Large intestine (tissue), 3 donors: ENCODE measurements at regions not wholly inside any gene's neighbourhood (a gene's known extent, or its start where the extent isn't known, plus 50 kb on each side); places are given as distances from the start of the nearest gene placed in this dataset.
A peak's percentile ranks its signal among the peaks of the same experiment; 100 is the strongest.

ENCODE experiments used
- DNase-seq, 2 donors: peaks; one replicate each; pipeline versions ENCODE4 v3.0.0 to v3.0.0-alpha.2; 2013
- H3K27ac ChIP-seq: one replicate; pipeline ENCODE4 v1.5.1; 2013; ENCODE audit warnings: low read length
- H3K27me3 ChIP-seq: 2 replicates; pipeline ENCODE4 v1.6.1; 2013; ENCODE audit warnings: low read length; ENCODE audit not compliant: control insufficient read depth, insufficient read depth
- H3K36me3 ChIP-seq: 2 replicates; pipeline ENCODE4 v1.6.1; 2013; ENCODE audit warnings: low read length; ENCODE audit not compliant: control insufficient read depth, insufficient read depth
- H3K4me1 ChIP-seq: one replicate; pipeline ENCODE4 v1.6.1; 2013; ENCODE audit warnings: low read length; ENCODE audit not compliant: control insufficient read depth, insufficient read depth
- H3K4me3 ChIP-seq: one replicate; pipeline ENCODE4 v1.5.1; 2013; ENCODE audit warnings: low read length
- H3K9me3 ChIP-seq: one replicate; pipeline ENCODE4 v1.6.1; 2013; ENCODE audit warnings: mild to moderate bottlenecking, low read depth, low read length, moderate library complexity; ENCODE audit not compliant: control insufficient read depth
- WGBS: methylation state at CpG from one replicate; pipeline ENCODE4 v1.1.5; 2013; ENCODE audit warnings: low lambda C conversion rate; ENCODE audit not compliant: insufficient coverage; 5-methylcytosine and 5-hydroxymethylcytosine counted together

DNA sequence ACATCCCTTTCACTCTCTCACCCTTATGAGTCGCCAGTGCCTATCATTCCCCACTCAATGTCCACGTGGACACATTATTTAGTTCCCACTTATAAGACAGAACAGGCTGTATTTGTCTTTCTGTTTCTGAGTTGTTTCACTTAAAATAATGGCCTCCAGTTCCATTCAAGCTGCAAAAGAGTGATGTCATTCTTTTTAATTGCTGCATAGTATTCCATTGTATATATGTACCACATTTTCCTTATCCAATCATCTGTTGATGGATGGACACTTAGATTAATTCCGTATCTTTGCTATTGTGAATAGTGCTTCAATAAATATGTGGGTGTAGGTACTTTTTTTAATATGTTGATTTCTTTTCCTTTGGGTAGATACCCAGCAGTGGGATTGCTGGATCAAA lies 79.1 kb downstream of the ZNF365 start:
- Histone ChIP-seq H3K4me1 (no peaks in the 10 kb centered on the region), H3K27me3 (no peaks in the 10 kb centered on the region), H3K9me3 (no peaks in the 10 kb centered on the region), H3K27ac (no peak overlapping the region), H3K4me3 (no peak overlapping the region), H3K36me3 (no peaks in the 10 kb centered on the region)
- 93% methylated on average over 2 of the region's 3 CpGs for WGBS
- DNase-seq, result no peak

DNA sequence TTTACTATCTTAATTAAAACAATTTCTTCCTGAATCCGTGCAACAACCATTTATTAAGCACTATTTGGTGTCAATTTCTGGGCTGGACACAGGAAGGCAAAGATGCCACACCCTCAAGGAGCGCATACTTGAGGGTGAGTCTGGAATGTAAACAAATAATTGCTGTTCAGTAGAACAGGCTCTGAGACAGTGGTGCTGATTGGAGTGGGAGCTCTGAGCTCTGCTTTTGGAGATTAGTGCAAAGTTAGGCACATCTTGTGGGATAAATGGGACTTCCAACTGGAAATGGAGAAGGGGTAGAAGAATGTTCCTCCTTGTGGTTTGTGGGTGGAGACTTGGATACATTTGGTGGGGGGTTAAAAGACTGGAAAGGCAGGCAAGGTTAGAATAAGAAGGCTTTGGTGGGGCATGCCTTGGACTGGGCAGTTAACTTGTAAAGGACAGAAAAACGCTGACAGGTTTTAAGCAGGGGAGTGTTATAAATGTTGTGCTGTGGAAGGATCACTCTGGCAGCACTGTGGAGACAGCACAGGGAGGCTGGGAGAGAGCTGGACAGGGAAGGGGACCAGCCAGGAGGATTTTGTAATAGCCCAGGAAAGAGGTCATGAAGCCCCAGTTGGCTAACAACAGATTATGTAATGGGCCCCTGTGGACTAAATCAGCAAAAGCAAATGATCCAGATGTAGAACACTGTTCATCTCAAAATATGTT lies 80.7 kb downstream of the ZNF365 start:
- no peaks in the 10 kb centered on the region for H3K27me3 ChIP-seq
- no peaks in the 10 kb centered on the region for H3K9me3 ChIP-seq
- no peak for DNase-seq
- no CpG with 5 or more reads among the region's 3 CpGs for WGBS
- no peak overlapping the region for H3K27ac ChIP-seq
- H3K4me3 ChIP-seq, result no peak overlapping the region
- H3K4me1 ChIP-seq, result no peaks in the 10 kb centered on the region
- H3K36me3 ChIP-seq, result no peaks in the 10 kb centered on the region

DNA sequence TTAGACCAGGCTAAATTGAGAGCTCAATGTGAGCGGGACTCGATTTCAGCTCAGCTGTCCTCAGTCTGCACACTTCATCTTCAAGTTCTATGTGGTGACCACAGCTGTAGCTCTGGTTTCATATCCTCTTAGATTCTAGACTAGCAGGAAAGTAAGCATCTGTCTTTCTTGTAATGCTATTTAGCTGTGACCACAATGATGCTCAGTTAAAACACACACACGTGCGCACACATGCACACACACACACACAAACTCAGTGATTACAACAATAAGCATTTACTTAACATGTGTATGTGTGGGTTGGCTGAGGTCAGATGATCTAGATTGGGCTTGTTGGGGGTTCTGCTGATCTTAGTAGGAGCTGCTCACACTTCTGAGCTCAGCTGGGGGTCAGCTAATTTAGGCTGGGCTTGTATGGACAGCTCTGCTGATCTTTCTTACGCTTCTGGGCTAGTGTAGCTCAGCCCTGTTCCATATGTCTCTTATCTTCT lies 82.5 kb downstream of the ZNF365 start:
- no peak overlapping the region for H3K27ac ChIP-seq
- no peak overlapping the region for H3K4me3 ChIP-seq
- H3K9me3 ChIP-seq, result no peaks in the 10 kb centered on the region
- no peaks in the 10 kb centered on the region for H3K36me3 ChIP-seq
- peak; percentile 11 to 13 for DNase-seq
- no peaks in the 10 kb centered on the region for H3K4me1 ChIP-seq
- no peaks in the 10 kb centered on the region for H3K27me3 ChIP-seq
- WGBS, result no CpG with 5 or more reads among the region's 5 CpGs

DNA sequence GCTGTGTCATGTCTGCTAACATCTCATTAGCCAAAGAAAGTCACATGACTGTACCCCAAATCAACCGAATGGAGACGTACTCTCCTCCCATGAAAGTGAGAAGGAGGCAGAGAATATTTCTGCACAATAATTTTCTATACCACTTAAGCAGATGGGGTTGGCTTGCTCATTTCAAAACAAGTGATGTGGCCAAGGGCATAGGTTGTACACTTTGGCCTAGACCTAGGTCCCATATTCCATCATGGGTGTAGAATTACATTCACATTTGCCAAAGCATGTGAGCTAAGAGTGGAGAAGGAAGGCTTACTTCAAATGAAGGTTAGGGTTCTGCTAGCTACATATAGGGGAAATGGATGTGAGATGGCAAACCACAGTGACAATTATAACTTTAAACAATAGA lies 83.0 kb downstream of the ZNF365 start:
- Histone ChIP-seq H3K36me3 (no peaks in the 10 kb centered on the region), H3K9me3 (no peaks in the 10 kb centered on the region), H3K27me3 (no peaks in the 10 kb centered on the region), H3K4me3 (no peak overlapping the region), H3K4me1 (no peaks in the 10 kb centered on the region), H3K27ac (no peak overlapping the region)
- no CpG with 5 or more reads among the region's 2 CpGs for WGBS
- DNase-seq, result no peak

DNA sequence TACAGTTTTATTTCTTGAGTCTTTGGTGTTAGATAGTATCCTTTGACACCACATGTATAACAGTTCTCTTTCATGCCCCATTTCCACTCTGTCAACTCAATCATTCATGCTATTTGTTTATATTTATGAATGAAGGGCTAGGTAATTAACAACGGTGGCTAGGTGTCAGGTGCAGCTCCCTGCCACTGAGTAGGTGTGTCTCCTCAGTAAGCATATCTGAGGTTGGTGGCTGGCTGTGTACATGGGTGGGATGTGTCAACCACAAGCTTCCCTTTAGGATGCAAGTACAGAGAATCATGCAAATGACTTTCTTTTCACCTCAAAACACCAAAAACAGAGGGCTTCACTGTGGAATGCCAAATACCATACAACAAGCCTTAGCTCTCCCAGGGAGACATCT lies 83.4 kb downstream of the ZNF365 start:
- H3K4me3 ChIP-seq, result no peak overlapping the region
- no peaks in the 10 kb centered on the region for H3K9me3 ChIP-seq
- H3K36me3 ChIP-seq, result no peaks in the 10 kb centered on the region
- no peaks in the 10 kb centered on the region for H3K4me1 ChIP-seq
- no peak overlapping the region for H3K27ac ChIP-seq
- DNase-seq, result no peak
- WGBS, result no CpG with 5 or more reads among the region's 1 CpG
- H3K27me3 ChIP-seq, result no peaks in the 10 kb centered on the region

DNA sequence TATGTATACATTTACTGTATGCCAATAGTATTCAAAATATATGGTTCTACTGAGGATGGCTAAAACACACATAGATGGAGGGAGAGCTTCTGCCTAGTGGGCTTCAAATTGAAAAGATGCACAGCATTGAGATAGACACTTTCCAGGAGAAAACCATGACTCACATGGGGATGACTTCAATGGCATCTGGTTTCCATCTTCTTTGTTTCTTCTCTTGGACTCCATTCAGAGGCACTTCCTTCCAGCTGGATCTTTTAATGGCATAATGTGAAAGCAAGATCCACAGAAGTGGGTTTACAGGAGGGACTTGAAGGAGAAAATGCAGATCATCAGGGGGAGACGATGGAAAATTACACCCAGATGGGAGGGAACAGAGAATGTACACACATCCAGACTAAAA lies 84.9 kb downstream of the ZNF365 start:
- peak; percentile 12 to 32 for DNase-seq
- H3K4me3 ChIP-seq, result no peak overlapping the region
- no peaks in the 10 kb centered on the region for H3K4me1 ChIP-seq
- H3K27me3 ChIP-seq, result no peaks in the 10 kb centered on the region
- no peaks in the 10 kb centered on the region for H3K9me3 ChIP-seq
- no peaks in the 10 kb centered on the region for H3K36me3 ChIP-seq
- no peak overlapping the region for H3K27ac ChIP-seq
- 71% methylated on average over 1 of the region's 1 CpG for WGBS

DNA sequence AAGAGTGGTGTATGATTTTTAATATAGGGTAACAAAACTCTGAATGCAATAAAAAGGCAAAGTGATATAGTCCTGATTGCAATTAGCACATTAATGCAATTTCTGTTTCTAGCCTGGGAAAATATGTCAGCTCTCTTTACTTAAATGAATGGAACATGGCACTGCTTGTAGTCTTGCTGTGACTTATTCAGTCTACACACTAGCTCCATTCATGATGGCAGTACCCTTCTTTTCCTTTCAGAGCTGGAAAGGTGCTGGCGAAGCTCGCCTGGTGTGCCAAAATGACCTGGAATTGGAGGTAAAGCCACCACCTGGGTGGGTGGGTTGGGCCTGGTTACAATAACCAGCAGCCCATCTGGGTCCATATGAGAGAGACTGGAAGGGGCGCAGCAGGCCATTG lies 85.3 kb downstream of the ZNF365 start:
- no CpG with 5 or more reads among the region's 3 CpGs for WGBS
- H3K4me1 ChIP-seq, result no peaks in the 10 kb centered on the region
- no peaks in the 10 kb centered on the region for H3K27me3 ChIP-seq
- H3K4me3 ChIP-seq, result no peak overlapping the region
- H3K9me3 ChIP-seq, result no peaks in the 10 kb centered on the region
- no peaks in the 10 kb centered on the region for H3K36me3 ChIP-seq
- DNase-seq, result no peak
- H3K27ac ChIP-seq, result no peak overlapping the region

DNA sequence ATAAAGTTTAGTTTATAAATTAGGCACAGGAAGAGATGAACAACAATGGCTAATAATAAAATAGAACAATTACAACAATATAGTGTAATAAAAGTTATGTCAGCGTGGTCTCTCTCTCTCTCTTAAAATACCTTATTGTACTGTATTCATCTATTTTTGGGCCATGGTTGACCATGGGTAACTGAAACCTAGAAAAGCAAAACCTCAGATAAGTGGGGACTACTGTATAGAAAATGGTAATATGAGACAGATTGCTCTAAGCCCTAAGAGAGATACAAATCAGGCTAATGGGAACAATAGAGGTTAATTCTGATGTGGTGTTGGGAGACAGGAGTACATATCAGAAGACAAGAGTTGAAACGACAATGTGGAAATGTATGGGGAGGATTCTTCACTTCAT lies 86.2 kb downstream of the ZNF365 start:
- no peaks in the 10 kb centered on the region for H3K27me3 ChIP-seq
- no peaks in the 10 kb centered on the region for H3K4me1 ChIP-seq
- no peak for DNase-seq
- H3K4me3 ChIP-seq, result no peak overlapping the region
- peaks cover 8% of the 10 kb centered on the region for H3K9me3 ChIP-seq
- no CpG with 5 or more reads among the region's 2 CpGs for WGBS
- H3K36me3 ChIP-seq, result no peaks in the 10 kb centered on the region
- no peak overlapping the region for H3K27ac ChIP-seq

DNA sequence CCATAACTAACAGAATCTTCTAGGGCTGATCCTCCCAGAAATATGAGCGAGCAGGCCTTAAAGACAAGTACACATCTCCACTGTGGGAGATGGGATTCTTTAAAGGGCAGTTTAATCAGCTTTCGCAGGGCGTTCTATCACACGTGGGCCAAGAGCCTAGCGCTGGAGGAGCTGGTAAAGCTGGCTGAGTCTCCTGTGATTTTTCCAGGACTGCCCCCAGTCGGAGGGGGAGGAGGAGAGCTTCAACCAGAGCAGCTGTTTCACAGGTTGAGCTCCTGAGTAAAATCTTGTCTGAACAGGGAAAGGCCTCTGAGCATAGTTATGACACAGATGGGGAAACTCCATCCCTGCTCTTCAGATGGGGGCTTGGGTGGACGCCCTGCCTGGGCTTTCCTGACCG lies 87.0 kb downstream of the ZNF365 start:
- Histone ChIP-seq H3K4me1 (no peaks in the 10 kb centered on the region), H3K27ac (no peak overlapping the region), H3K9me3 (peaks cover 13% of the 10 kb centered on the region), H3K27me3 (no peaks in the 10 kb centered on the region), H3K4me3 (no peak overlapping the region), H3K36me3 (no peaks in the 10 kb centered on the region)
- no CpG with 5 or more reads among the region's 8 CpGs for WGBS
- DNase-seq, result no peak

DNA sequence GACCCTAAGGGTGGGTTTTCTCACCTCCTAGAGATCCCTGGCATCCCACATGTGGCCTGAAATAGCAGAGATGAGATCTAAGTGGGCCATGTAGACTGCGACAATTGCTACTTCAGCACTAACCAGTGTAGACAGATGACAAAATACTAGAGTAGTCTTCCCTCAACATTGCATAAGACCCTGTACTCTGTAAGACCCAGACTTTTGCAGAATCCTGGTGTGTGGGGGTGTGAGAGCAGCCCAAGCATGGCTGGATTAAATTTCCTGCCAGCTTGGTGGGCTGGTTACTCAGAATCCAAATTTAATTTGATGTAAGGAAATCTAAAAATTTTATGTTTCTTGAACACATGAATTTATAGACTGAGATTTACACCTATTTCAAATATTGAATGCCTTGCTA lies 88.3 kb downstream of the ZNF365 start:
- Histone ChIP-seq H3K9me3 (peaks cover 16% of the 10 kb centered on the region), H3K36me3 (no peaks in the 10 kb centered on the region), H3K27me3 (no peaks in the 10 kb centered on the region), H3K4me1 (no peaks in the 10 kb centered on the region), H3K4me3 (no peak overlapping the region), H3K27ac (no peak overlapping the region)
- no CpG with 5 or more reads among the region's 1 CpG for WGBS
- no peak for DNase-seq

DNA sequence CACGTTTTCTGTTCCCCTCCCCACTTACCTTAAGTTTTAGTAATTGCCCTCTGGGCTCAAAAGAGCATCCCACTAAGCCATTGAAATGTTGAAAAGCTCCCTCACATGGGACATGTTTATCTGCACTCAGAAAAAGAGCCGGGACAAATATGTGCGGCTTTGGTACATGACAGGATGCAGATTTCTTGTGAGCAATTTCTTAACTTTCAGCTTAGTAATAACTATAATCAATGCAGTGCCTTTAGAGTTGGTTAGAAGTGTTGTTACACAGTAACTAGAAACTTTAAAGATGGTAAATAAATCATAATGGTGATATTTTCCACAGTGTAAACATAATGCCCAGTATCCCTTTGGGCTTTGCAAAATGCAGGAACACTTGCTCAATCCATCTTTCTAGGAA lies 89.2 kb downstream of the ZNF365 start:
- no CpG with 5 or more reads among the region's 3 CpGs for WGBS

More for the DNA sequence above, 89.2 kb downstream of the ZNF365 start:
- peaks cover 16% of the 10 kb centered on the region for H3K9me3 ChIP-seq
- H3K27ac ChIP-seq, result no peak overlapping the region
- H3K4me3 ChIP-seq, result no peak overlapping the region
- no peak for DNase-seq
- no peaks in the 10 kb centered on the region for H3K4me1 ChIP-seq
- no peaks in the 10 kb centered on the region for H3K36me3 ChIP-seq
- no peaks in the 10 kb centered on the region for H3K27me3 ChIP-seq
